NCI-H146 treated with DMSO at 0.1 percent for 48 hours (cell line): ENCODE measurements at regions not wholly inside any gene's neighbourhood (a gene's known extent, or its start where the extent isn't known, plus 50 kb on each side); places are given as distances from the start of the nearest gene placed in this dataset.
"Not testable (repeated sequence)": the region's sequence is repeated elsewhere in the genome, so short reads cannot be mapped to it uniquely, and the experiment has no call there.

ENCODE experiments used
- DNase-seq: peaks from one replicate; lab custom pipeline; 2025; ENCODE audit not compliant: unreplicated experiment; lab: John Stamatoyannopoulos, UW

DNA sequence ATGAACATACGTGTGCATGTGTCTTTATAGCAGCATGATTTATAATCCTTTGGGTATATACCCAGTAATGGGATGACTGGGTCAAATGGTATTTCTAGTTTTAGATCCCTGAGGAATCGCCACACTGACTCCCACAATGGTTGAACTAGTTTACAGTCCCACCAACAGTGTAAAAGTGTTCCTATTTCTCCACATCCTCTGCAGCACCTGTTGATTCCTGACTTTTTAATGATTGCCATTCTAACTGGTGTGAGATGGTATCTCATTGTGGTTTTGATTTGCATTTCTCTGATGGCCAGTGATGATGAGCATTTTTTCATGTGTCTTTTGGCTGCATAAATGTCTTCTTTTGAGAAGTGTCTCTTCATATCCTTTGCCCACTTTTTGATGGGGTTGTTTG lies 493.0 kb upstream of the PIK3R1 start:
- DNase-seq = not testable (repeated sequence)

- DNase-seq = no peak
Observed at GRCh38 chr5:67720162-67720772, 495.3 kb upstream of the PIK3R1 start.

GRCh38 chr5:67702008-67702407 lies 505.4 kb upstream of the CD180 start:
- DNase-seq = no peak

- no peak for DNase-seq
Observed at GRCh38 chr5:67699560-67699959, 503.0 kb upstream of the CD180 start.

GRCh38 chr5:67696446-67696845 lies 499.8 kb upstream of the CD180 start:
- DNase-seq = no peak

DNA sequence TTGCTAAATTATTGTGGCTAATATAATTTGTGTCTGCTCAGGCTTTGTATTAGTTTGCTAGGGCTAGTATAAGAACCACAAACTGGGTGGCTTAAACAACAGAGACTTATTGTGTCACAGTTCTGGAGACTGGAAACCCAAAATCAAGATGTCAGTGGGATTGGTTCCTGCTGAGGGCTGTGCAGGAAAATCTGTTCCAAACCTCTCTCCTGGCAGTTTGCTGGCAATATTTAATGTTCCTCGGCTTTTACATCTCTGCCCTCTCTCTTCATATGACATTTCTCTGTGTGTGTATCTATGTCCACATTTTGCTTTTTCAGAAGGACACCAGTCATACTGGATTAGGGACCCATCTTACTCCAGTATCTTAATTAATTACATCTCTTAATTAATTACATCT lies 498.8 kb upstream of the CD180 start:
- DNase-seq = no peak

- no peak for DNase-seq
Observed at GRCh38 chr5:67694810-67695191, 498.2 kb upstream of the CD180 start.

GRCh38 chr5:67693956-67694809 lies 497.6 kb upstream of the CD180 start:
- DNase-seq = no peak

GRCh38 chr5:67686746-67687145 lies 490.1 kb upstream of the CD180 start:
- no peak for DNase-seq

DNA sequence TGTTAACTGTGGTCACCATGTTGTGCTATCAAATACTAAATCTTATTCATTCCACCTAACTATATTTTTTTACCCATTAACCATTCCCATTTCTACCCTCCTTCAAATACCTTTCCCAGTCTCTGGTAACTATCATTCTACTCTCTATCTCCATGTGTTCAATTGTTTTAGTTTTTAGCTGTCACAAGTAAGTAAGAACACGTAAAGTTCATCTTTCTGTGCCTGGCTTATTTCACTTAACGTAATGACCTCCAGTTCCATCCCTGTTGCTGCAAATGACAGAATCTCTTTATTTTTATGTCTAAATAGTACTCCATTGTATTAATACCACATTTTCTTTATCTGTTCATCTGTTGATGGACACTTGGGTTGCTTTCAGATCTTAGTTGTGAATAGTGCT lies 485.1 kb upstream of the CD180 start:
- DNase-seq = no peak

GRCh38 chr5:67680099-67680498 lies 483.5 kb upstream of the CD180 start:
- DNase-seq = no peak

DNA sequence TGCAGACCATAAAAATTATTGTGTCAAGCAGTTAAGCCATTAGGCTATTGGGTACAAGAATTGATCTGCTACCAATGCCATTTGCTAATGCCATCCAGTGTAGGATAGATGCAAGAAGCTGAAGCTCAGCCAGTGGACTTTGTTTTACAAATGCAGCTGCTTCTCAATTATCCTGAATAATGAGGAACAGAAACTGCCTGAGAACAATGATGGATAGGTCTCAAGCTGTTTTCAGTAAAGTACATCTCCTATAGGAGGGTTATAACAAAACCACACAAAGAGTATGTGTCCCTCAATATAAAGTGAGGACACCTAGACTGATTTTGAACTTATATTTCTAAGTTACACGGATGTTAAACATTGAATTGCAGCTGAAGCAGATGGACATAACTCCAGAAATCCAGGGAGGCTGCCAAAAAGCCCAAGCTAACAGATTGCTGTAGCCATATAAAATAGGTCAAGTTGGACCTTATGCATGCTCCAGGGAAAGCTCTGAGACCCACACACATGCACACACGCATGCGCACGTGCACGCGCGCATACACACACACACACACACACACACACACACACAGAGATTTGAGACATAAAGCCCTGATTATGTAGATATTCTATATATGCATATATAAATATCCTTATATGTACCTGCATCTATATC lies 482.7 kb upstream of the CD180 start:
- peak; percentile 54 for DNase-seq

GRCh38 chr5:67678594-67678993 lies 482.0 kb upstream of the CD180 start:
- DNase-seq = no peak

- no peak for DNase-seq
Observed at GRCh38 chr5:67677422-67677970, 480.9 kb upstream of the CD180 start.

GRCh38 chr5:67676863-67677262 lies 480.3 kb upstream of the CD180 start:
- no peak for DNase-seq

GRCh38 chr5:67674159-67674655 lies 477.6 kb upstream of the CD180 start:
- no peak for DNase-seq

GRCh38 chr5:67673618-67674017 lies 477.0 kb upstream of the CD180 start:
- no peak for DNase-seq

DNA sequence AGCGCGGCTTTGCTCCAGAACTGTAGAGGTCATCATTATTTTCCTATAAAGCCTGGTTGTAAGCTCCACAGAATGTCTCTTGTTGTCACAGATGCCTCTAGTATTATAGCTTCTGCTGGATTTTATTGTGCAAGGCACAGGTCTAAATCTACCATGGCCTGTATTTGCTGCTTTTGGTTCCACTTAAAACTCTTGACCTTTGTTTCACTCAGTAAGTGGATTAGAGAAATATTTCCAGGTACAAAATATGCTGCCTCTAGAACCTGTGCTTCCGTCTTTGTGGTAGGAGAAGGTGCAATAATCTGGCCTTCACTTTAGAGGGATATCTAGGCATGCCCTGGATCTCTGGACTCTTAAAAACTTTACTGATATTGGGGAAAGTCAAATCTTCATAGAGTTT lies 476.6 kb upstream of the CD180 start:
- no peak for DNase-seq

- DNase-seq = no peak
Observed at GRCh38 chr5:67672636-67673035, 476.0 kb upstream of the CD180 start.

DNA sequence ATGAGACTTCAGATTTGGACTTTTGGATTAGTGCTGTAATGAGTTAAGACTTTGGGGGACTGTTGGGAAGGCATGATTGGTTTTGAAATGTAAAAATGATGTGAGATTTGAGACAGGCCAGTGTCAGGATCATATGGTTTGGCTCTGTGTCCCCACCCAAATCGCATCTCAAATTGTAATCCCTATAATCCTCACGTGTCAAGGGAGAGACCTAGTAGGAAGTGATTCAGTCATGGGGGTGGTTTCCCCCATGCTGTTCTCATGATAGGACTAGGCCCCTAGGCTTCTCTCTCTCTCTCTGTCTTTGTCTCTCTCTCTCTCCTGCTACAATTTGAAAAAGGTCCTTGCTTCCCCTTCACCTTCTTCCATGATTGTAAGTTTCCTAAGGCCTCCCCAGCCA lies 473.3 kb upstream of the CD180 start:
- DNase-seq = no peak

DNA sequence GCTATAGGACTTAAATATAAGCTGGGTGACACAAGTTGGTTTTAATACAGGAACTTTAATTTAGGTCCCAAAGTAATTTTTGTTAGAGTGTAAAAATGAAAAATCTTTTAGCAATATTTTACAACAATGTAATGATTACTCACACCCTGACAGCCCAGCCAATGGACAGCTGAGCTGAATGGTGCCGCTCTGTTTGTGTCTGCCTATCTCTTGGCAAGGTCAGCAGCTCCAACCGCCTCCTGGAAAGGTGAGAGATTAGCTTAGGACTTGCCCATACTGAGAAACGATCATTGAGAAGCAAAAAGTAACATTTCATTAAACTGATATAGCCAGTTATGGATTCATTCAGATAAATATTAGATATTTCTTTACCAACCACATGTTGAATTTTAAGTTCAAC lies 463.6 kb upstream of the CD180 start:
- no peak for DNase-seq

DNA sequence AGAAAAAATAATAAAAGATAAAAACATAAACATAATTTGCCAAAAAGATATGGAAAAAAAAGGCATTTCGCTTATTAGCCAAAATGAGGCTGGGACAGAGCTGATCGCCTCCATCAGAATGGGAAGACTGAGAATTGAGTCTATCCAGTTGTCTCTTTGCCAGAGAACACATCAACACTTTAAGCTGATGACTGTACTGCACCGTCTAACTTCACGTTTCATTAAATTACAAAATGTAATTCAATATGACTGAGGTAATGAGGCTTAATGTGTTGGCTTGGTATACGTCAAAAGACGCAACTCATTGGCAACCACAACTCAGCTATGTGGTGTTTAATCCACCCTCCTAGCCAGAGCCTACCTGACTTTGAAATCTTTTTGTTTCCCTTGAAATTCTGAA lies 462.7 kb upstream of the CD180 start:
- DNase-seq = no peak
